Inferior parietal cortex (tissue), 1 donor: ENCODE measurements at regions not wholly inside any gene's neighbourhood (a gene's known extent, or its start where the extent isn't known, plus 50 kb on each side); places are given as distances from the start of the nearest gene placed in this dataset.
A peak's percentile ranks its signal among the peaks of the same experiment; 100 is the strongest.

Source experiments
- DNase-seq: peaks from one replicate; pipeline ENCODE4 v3.0.0-alpha.2; 2016; ENCODE audit errors: extremely low spot score

- DNase-seq = no peak
These were observed 144.6 kb downstream of the TPH2 start for GRCh38 chr12:72082986-72083820.

- no peak for DNase-seq
These were observed 145.4 kb downstream of the TPH2 start for GRCh38 chr12:72084061-72084460.

GRCh38 chr12:72084880-72085279 is 146.2 kb downstream of the TPH2 start:
- no peak for DNase-seq

DNA sequence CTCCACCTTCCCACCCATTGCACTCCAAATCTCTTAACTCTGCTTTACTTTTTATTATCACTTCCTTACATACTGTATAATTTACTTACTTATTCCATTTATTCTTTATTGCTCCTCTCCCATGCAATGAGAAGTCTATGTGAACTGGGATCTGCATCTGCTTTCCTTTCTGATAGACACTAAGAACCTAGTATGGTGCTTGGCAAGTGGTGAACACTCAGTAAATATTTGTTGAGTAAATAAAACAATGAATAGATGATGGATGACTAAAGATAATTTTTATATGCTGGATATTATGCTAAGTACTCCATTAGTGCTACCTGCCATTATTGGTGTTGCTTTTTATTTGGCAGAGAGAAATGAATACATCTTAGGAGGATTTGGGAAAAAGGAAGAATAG is 151.0 kb downstream of the TPH2 start:
- no peak for DNase-seq

DNA sequence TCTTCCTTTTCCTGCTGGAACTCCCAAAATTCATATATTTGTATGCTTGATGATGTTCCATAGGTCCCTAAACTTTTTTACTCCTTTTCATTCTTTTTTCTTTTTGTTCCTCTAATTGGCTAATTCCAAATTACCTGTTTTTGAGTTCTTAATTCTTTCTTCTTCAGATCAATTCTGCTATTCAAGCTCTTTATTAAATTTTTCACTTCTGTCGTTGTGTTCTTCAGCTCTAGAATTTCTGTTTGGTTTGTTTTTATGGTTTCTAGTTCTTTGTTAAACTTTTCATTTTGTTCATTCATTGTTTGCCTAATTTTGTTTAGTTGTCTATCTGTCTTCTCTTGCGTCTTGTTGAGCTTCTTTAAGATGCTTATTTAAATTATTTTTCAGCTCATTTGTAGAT is 154.8 kb downstream of the TPH2 start:
- no peak for DNase-seq

GRCh38 chr12:72093930-72094329 is 155.3 kb downstream of the TPH2 start:
- DNase-seq = no peak

- DNase-seq = no peak
These were observed 155.8 kb downstream of the TPH2 start for GRCh38 chr12:72094490-72094889.

GRCh38 chr12:72095025-72095424 is 156.4 kb downstream of the TPH2 start:
- DNase-seq = no peak

GRCh38 chr12:72098622-72099021 is 160.0 kb downstream of the TPH2 start:
- DNase-seq = no peak

DNA sequence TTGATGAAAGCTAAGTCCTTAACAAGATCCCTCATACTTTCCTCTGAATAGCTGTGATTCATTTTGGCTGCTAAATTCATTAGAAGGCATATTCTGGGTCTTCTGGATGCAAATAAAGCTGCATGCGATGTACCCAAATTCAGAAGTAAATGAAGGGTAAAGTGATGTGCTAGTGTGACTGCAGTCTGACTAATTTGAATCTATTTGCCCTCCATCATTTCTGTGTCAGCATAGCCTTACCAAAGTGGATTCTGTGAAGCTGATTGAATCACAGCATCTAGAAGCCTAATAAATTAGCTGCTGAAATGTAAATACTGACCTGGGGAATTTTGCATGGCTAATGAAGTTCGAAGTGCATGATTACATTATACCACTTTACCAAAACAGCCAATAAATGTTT is 162.2 kb downstream of the TPH2 start:
- no peak for DNase-seq

- no peak for DNase-seq
These were observed 163.5 kb downstream of the TPH2 start for GRCh38 chr12:72102150-72102549.

GRCh38 chr12:72105849-72106248 is 166.3 kb upstream of the TRHDE start:
- DNase-seq = no peak

DNA sequence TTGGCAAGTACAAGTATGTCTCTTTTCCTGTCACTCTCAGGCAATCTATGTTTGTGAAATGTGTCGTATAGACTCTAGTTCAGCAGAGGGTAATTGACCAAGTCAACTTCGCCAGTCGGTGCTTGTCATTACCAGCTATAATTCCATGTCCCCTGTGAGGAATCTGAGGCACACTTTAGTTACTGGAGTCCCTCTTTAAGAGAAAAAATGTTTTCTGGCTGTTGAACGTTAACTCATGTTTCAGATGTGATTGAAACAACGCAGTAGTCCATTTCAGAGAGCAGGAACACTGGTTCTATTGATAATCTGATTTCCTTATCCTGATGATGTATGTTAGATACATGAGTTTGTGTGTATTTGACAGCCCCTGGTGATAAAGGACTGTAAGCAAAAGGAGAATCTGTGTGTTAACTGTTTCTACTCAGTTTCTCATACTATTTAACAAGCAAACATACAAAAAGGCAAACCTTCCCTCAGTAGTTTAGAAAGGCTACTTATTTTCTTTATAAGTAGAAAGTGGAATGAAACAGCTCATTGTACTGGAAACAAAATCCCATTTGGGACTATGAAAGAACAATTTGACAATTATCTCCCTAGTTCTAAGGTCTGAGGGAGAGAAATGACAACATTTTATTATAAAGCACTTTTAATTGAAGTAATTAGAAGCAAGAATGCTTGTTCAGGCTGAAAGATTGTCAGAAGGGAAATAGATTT is 161.1 kb upstream of the TRHDE start:
- peak; percentile 42 for DNase-seq

GRCh38 chr12:72111706-72112105 is 160.5 kb upstream of the TRHDE start:
- no peak for DNase-seq

GRCh38 chr12:72133497-72134055 is 138.6 kb upstream of the TRHDE start:
- DNase-seq = peak; percentile 39

DNA sequence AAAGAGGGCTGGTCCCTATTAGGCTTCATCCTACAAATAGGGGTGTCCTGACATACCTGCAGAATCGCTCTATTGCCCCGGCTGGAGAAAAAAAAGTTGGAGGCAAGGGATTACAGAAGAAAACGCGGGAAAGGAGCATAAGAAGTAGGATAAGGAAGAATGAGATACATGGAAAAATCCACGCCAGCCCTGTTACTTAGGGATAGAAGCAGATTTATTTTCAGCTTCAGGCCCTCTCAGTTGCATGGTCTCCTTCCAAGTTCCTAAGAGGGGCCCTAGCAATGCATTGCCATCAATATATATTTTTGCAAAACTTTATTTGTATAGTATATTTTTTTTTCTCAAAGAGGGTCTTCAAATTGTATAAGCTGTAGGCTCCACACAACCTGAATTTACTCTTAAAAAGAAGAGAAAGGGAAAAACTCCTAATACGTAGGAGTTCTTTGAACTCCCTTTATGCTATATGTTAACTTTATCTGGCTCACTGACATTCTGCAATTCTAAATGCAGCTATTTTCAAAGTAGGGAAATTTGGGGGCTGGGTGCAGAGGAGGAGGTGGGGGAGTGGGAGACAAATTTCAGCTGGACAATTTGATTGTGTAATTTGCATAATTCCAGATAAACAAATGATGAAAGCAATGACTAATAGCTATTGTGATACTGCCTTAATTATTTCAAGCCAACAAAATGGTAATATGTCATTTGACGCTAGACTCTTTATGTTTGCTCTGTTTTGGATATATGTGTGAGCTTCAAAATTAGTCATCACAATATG is 137.7 kb upstream of the TRHDE start:
- no peak for DNase-seq

DNA sequence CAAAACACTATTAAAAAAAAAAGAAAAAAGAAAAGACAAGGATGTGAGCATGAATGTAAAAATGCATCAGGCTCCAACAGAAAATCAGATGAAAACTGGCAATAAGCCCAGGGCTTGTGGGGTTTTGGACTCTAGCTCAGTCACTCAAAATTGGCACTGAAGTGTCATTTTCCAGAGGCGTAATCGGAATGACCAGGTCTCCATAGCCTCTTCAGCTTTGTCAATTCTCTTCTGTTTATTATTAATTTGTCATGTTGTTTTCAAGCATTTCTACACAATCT is 137.2 kb upstream of the TRHDE start:
- DNase-seq = no peak

DNA sequence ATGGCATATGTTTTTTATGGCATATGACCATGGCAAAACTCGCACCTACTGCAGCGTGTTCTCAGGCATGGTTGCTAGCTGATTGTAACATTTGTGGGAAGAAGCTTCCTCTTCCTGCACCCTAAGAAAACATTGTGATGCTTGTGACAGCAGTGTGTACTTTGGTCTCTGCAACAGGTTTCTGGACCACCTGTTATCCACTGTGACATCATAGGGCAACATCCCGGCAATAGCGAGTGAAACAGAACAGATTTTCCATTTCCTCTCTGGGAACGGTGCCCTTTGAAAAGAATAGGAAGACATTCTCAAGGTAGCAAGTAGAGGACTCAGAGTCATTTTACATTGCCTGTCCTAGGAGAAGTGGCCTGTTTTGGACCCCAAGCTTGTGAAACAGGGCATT is 135.4 kb upstream of the TRHDE start:
- no peak for DNase-seq

- no peak for DNase-seq
These were observed 132.8 kb upstream of the TRHDE start for GRCh38 chr12:72139411-72139810.

- DNase-seq = no peak
These were observed 130.8 kb upstream of the TRHDE start for GRCh38 chr12:72141381-72141780.

GRCh38 chr12:72144553-72144952 is 127.6 kb upstream of the TRHDE start:
- no peak for DNase-seq

- DNase-seq = no peak
These were observed 125.7 kb upstream of the TRHDE start for GRCh38 chr12:72146495-72146894.
